IMR-90 (cell line): ENCODE measurements at regions not wholly inside any gene's neighbourhood (a gene's known extent, or its start where the extent isn't known, plus 50 kb on each side); places are given as distances from the start of the nearest gene placed in this dataset.

Source experiments
- ATAC-seq: fragments of 200-7000 bp; cut with Tn5 transposase; 2 replicates; pipeline ENCODE4 v1.9.1; 2020; ENCODE audit warnings: low read depth, mild to moderate bottlenecking, moderate library complexity
- BruUV-seq: library from RNA; stranded (reverse); fragments of 400-500 nt; replicated peaks from 2 replicates; lab custom pipeline; 2021; lab: Mats Ljungman, UMichigan
- CTCF ChIA-PET: fragments of 300-600 bp; formaldehyde crosslinking; extraction: SDS; loops from one replicate; lab custom pipeline; 2021; ENCODE audit warnings: antibody characterized with exemption; lab: Yijun Ruan, JAX
- POLR2A ChIA-PET: fragments of 300-600 bp; sonication (Branson Sonifier 250); formaldehyde crosslinking; loops from one replicate; lab custom pipeline; 2022; ENCODE audit warnings: antibody characterized with exemption; ENCODE audit not compliant: unreplicated experiment; lab: Charles Lee
- DNase-seq: peaks from one replicate; pipeline ENCODE4 v3.0.0; 2013
- H2AFZ ChIP-seq: replicated peaks from 2 replicates; pipeline ENCODE3; 2013; ENCODE audit warnings: low read length, mild to moderate bottlenecking; ENCODE audit not compliant: poor library complexity
- H2AK5ac ChIP-seq: 2 replicates; pipeline ENCODE4 v1.6.1; 2013; ENCODE audit warnings: low read depth, low read length, inconsistent platforms
- H2AK9ac ChIP-seq: replicated peaks from 2 replicates; pipeline ENCODE3; 2013; ENCODE audit warnings: mild to moderate bottlenecking, low read depth, low read length, moderate library complexity; ENCODE audit not compliant: poor library complexity
- H2BK120ac ChIP-seq: 2 replicates; pipeline ENCODE4 v1.6.1; 2013; ENCODE audit warnings: low read depth, low read length, inconsistent platforms
- H2BK15ac ChIP-seq: 3 replicates; pipeline ENCODE4 v1.6.1; 2013; ENCODE audit warnings: low read depth, low read length, inconsistent platforms
- H2BK20ac ChIP-seq: 2 replicates; pipeline ENCODE4 v1.6.1; 2013; ENCODE audit warnings: low read depth, mild to moderate bottlenecking, inconsistent platforms, low read length, moderate library complexity
- H2BK5ac ChIP-seq: 2 replicates; pipeline ENCODE4 v1.6.1; 2013; ENCODE audit warnings: mild to moderate bottlenecking, low read depth, low read length, inconsistent platforms; ENCODE audit not compliant: poor library complexity, severe bottlenecking
- H3K14ac ChIP-seq: replicated peaks from 2 replicates; pipeline ENCODE4 v1.6.1; 2013; ENCODE audit warnings: low read depth, low read length, inconsistent platforms
- H3K18ac ChIP-seq: 2 replicates; pipeline ENCODE4 v1.6.1; 2013; ENCODE audit warnings: low read depth, low read length, control low read depth
- H3K23ac ChIP-seq: 2 replicates; pipeline ENCODE4 v1.6.1; 2013; ENCODE audit warnings: low read depth, low read length, inconsistent platforms
- H3K27ac ChIP-seq: 2 replicates; pipeline ENCODE4 v1.5.1; 2013; ENCODE audit warnings: mild to moderate bottlenecking, control low read depth, low read length; ENCODE audit not compliant: insufficient read depth
- H3K27me3 ChIP-seq: 2 replicates; pipeline ENCODE4 v1.6.1; 2013; ENCODE audit warnings: low read length; ENCODE audit not compliant: control insufficient read depth, insufficient read depth
- H3K36me3 ChIP-seq: 2 replicates; pipeline ENCODE4 v1.6.1; 2013; ENCODE audit warnings: low read length, mixed read lengths; ENCODE audit not compliant: control insufficient read depth, insufficient read depth
- H3K4ac ChIP-seq: 2 replicates; pipeline ENCODE4 v1.6.1; 2013; ENCODE audit warnings: low read depth, low read length, inconsistent platforms
- H3K4me1 ChIP-seq: 2 replicates; pipeline ENCODE4 v1.6.1; 2013; ENCODE audit warnings: low read length, mixed read lengths; ENCODE audit not compliant: control insufficient read depth, insufficient read depth
- H3K4me2 ChIP-seq: 2 replicates; pipeline ENCODE4 v1.6.1; 2013; ENCODE audit warnings: low read depth, mild to moderate bottlenecking, control low read depth, low read length, moderate library complexity
- H3K4me3 ChIP-seq: 2 replicates; pipeline ENCODE4 v1.5.1; 2013; ENCODE audit warnings: low read depth, mild to moderate bottlenecking, control low read depth, low read length, moderate library complexity; ENCODE audit not compliant: insufficient read depth
- H3K56ac ChIP-seq: 2 replicates; pipeline ENCODE4 v1.6.1; 2013; ENCODE audit warnings: low read length, inconsistent platforms; ENCODE audit not compliant: insufficient read depth; ENCODE audit errors: extremely low read depth
- H3K79me1 ChIP-seq, 2 experiments: 2 replicates each; pipeline ENCODE4 v1.6.1; 2013; ENCODE audit warnings: low read length in 2 of 2, inconsistent platforms in 1 of 2, low read depth in 1 of 2
- H3K9ac ChIP-seq: 2 replicates; pipeline ENCODE4 v1.6.1; 2013; ENCODE audit warnings: low read depth, low read length, control low read depth
- H3K9me1 ChIP-seq: 2 replicates; pipeline ENCODE4 v1.6.1; 2013; ENCODE audit warnings: low read length, inconsistent platforms; ENCODE audit not compliant: insufficient read depth
- H3K9me3 ChIP-seq: 2 replicates; pipeline ENCODE4 v1.6.1; 2013; ENCODE audit warnings: low read length; ENCODE audit not compliant: control insufficient read depth, insufficient read depth
- H4K20me1 ChIP-seq: 2 replicates; pipeline ENCODE4 v1.6.1; 2013; ENCODE audit warnings: low read length, inconsistent platforms; ENCODE audit not compliant: insufficient read depth
- H4K5ac ChIP-seq: 2 replicates; pipeline ENCODE4 v1.6.1; 2013; ENCODE audit warnings: mild to moderate bottlenecking, low read depth, low read length, control low read depth
- H4K8ac ChIP-seq, 2 experiments: 2 replicates each; pipeline ENCODE4 v1.6.1; 2013; ENCODE audit warnings: low read depth in 2 of 2, low read length in 2 of 2, control low read depth in 1 of 2, inconsistent platforms in 1 of 2
- H4K91ac ChIP-seq: 2 replicates; pipeline ENCODE4 v1.6.1; 2013; ENCODE audit warnings: low read depth, low read length, inconsistent platforms; ENCODE audit not compliant: insufficient read depth
- BHLHE40 ChIP-seq: fragments of 150-350 bp; IDR thresholded peaks from 2 replicates; pipeline ENCODE4 v1.6.1; 2016; ENCODE audit warnings: mild to moderate bottlenecking, low read depth, low read length
- MAZ ChIP-seq: IDR thresholded peaks from 2 replicates; pipeline ENCODE4 v1.6.1; 2012; ENCODE audit warnings: low read depth, mild to moderate bottlenecking, low read length, improper control_type of control experiment, moderate library complexity, borderline replicate concordance
- RCOR1 ChIP-seq: IDR thresholded peaks from 2 replicates; pipeline ENCODE4 v1.6.1; 2012; ENCODE audit warnings: mild to moderate bottlenecking, low read length, improper control_type of control experiment; ENCODE audit not compliant: insufficient replicate concordance
- USF2 ChIP-seq: fragments of 150-350 bp; IDR thresholded peaks from 2 replicates; pipeline ENCODE4 v1.6.1; 2017; ENCODE audit warnings: mild to moderate bottlenecking, antibody characterized with exemption, low read length, low read depth
- WGBS, 2 experiments: methylation state at CpG; one replicate each; pipeline versions ENCODE4 v1.1.5 to v1.1.7; 2013; ENCODE audit warnings: missing lambda C conversion rate in 2 of 2; ENCODE audit not compliant: insufficient read length in 1 of 2; ENCODE audit errors: extremely low coverage in 2 of 2; 5-methylcytosine and 5-hydroxymethylcytosine counted together
- dilution Hi-C: fragments of 300-500 bp; cut with HindIII; formaldehyde crosslinking; loops from one replicate; pipeline ENCODE4 v1.14.3; 2018; ENCODE audit warnings: low sequenced_read_pairs; ENCODE audit not compliant: unreplicated experiment
- in situ Hi-C: fragments of 300-500 bp; cut with MboI; formaldehyde crosslinking; loops from 3 replicates; pipeline ENCODE4 v1.14.3; 2019; ENCODE audit warnings: low sequenced_read_pairs, inconsistent platforms, mixed read lengths
- intact Hi-C: fragments of 100-400 bp; cut with micrococcal nuclease; formaldehyde crosslinking; loops from 2 replicates; pipeline ENCODE4 v1.10.0; 2022

DNA sequence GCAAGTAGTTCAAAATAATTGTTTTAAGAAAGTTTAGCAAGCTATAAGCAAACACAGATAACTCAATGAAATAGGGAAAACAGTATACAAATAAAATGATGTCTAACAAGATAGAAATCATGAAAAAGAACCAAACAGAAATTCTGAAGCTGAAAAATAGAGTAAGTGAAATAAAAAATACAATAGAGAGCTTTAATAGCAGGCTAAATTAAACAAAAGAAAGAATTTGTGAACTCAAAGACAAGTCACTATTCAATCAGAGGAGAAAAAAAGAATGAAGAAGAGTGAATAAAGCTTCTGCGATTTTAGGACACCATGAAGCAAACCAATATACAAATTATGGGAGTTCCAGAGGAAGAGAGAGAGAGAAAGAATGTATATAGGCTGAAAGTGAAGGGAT is 576.8 kb downstream of the STK39 start:
- Histone ChIP-seq H3K23ac (no peak overlapping the region), H2BK120ac (no peak overlapping the region), H2BK5ac (no peak overlapping the region), H4K20me1 (no peaks in the 10 kb centered on the region), H2BK20ac (no peak overlapping the region), H3K9ac (no peak overlapping the region), H3K14ac (no peak overlapping the region), H3K27me3 (no peaks in the 10 kb centered on the region), H3K18ac (no peak overlapping the region), H3K79me1 (no peaks in the 10 kb centered on the region), H4K91ac (no peak overlapping the region), H2BK15ac (no peak overlapping the region), H2AK9ac (no peak overlapping the region), H3K56ac (no peak overlapping the region), H3K36me3 (no peaks in the 10 kb centered on the region), H2AK5ac (no peak overlapping the region), H2AFZ (no peak overlapping the region), H3K27ac (no peak overlapping the region), H3K4me2 (no peak overlapping the region), H3K4me1 (no peaks in the 10 kb centered on the region), H4K5ac (no peak overlapping the region), H4K8ac (no peak overlapping the region), H3K9me3 (peaks cover 2% of the 10 kb centered on the region), H3K4me3 (no peak overlapping the region), H3K4ac (no peak overlapping the region), H3K9me1 (no peaks in the 10 kb centered on the region)
- no peak for ATAC-seq
- no peak for DNase-seq
- WGBS, 2 experiments = no CpG with 5 or more reads among the region's 1 CpG
- in situ Hi-C loops (no loop called here), intact Hi-C loops (no loop called here), dilution Hi-C loops (no loop called here)
- ChIA-PET POLR2A (interaction anchor here (0.7 kb wide), 1 partner anchor 379 kb away, joined by 3 read pairs; no protein-coding TSS in a partner anchor), CTCF (no interaction called here)
- TF ChIP-seq USF2 = no peak
- no peak for TF ChIP-seq BHLHE40
- TF ChIP-seq RCOR1 = no peak
- TF ChIP-seq MAZ = no peak
- no TSS peak for BruUV-seq
